NCI-H1048 (cell line): ENCODE measurements at regions not wholly inside any gene's neighbourhood (a gene's known extent, or its start where the extent isn't known, plus 50 kb on each side); places are given as distances from the start of the nearest gene placed in this dataset.
A peak's percentile ranks its signal among the peaks of the same experiment; 100 is the strongest.

Experiments used
- DNase-seq: peaks from one replicate; lab custom pipeline; 2025; lab: John Stamatoyannopoulos, UW

DNA sequence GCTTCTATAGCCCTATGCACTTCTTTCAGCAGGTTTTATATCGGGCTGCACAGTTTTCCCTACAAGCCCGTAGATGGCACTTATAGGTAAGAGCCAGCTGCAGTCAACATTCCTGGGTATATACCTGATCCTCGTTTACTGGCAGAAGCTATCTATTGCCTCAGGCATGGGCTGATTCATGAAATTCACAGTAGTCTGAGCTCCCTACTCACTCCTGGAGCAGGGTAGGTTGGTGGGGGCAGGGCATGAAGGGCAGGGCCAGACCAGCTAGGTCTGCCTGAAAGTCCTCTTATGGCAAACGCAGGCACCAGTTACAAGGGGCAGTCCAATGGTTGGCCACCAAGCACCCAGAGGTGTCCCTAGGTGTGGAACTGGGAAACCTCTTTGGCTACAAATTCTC is 345.8 kb downstream of the RPS29 start:
- no peak for DNase-seq

DNA sequence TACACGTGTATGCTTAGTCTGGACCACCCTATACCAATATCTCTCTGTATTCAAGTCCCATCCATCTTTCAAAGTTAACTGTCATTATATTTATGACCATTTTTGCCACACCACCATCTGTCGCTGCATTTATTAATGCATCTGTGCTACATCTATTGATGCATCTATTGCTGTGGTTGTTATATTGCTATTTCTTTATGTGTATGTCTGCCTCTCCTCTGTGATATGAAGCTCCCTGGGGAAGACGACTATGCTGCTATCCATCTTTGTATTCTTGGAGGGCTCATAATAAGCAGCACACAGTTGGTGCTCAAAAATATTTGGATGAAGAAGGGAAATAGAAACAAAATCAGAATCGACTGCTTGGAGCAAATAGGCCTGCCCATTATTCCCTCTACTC is 357.6 kb downstream of the RPS29 start:
- no peak for DNase-seq

DNA sequence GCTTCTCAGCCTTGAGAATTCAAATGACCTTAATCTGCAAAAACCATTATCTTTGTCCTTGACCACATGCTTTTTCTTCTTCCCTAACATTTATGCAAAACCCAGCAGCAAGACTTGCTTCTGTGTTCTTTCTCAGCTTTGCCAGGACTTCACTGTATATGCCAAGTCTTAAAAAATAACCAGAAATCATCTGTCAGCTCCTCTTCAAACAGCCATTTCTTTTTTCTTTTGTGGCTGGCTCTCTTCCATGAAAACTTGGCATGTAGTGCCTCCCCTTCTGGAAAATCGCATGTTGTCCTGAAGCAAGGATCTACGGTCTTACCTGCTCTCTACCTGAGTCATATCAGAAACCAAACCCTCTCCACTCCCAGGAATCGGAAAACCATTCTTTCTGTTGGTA is 364.9 kb downstream of the RPS29 start:
- no peak for DNase-seq

DNA sequence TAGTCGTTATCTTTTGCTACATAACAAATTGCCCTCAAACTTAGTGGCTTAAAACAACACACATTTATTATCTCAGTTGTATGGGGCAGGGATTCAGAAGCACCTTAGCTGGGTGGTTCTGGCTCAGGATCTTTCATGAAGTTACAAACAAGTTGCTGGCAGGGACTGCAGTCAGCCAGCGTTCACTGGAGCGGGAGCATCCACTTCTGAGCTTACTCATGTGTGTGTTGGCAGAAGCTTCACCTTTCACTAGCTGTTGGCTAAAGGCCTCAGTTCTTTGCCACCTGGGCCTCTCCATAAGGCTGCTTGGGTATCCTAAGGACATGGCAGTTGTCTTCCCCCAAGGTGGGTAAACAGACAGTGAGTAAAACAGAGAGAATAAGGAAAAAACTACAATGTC is 365.7 kb downstream of the RPS29 start:
- no peak for DNase-seq

DNA sequence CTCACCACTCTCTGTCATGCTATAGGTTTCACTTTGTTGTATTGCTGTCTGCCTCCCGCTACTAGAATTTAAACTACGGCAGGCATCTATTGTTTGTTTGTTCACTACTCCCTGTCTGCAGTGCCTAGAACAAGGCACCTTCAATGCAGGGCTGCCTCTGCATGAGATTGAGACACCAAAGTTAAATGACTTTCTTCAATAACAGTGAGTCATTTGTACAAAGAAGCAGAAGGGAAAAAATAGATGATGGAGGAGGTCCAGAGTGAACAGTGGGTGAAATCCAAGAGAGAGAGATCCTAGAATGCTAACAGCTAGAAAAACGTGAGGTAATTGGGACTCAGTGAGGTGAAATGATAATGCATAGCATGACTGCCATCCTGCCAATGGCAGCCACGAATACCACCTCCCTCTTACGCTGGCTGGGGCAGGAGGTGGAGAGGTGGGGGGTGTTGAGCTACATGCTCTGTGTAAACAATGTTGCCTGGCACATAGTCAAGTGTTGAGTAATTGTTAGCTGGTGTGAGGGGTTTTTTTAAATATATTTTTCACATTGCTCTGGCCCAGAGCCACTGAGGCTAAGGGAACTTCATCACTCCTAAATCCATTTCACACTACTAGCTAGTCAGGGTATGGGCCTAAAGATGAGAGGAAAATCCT is 367.6 kb downstream of the RPS29 start:
- DNase-seq = no peak

DNA sequence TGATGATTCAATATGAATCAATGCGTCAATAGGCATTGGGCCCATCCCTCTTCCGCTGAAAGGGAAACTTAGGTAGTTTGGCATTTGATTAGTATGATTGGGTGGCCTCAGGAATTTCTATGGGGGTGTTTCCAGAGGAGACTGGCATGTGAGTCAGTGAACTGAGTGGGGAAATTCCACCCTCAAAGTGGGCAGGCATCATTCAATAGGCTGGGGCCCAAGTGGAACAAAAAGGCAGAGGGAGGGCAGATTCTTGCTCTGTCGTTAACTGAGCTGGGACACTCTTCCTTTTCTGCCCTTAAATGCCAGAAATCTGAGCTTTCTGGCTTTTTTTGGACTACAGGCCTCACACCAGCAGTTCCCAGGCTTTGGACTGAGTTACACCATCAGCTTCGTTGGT is 373.5 kb downstream of the RPS29 start:
- DNase-seq = no peak

DNA sequence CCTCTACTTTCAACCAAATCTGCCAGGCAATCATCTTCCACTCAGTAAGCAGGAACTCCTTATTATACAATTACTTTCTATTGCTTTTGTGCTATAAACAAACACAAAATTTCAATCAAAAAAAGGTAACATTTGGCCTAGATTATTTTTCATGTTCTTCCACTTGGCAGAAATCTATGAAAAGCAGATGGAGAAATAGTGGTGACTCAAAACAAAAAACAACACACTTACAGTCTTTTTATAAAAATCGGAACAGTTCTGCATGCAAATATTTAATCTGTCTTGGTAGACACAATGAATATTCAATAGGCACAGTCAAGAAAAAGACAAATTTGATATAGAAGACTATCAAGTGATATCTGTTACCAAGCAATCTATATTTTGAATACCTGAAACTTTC is 376.8 kb downstream of the RPS29 start:
- no peak for DNase-seq

DNA sequence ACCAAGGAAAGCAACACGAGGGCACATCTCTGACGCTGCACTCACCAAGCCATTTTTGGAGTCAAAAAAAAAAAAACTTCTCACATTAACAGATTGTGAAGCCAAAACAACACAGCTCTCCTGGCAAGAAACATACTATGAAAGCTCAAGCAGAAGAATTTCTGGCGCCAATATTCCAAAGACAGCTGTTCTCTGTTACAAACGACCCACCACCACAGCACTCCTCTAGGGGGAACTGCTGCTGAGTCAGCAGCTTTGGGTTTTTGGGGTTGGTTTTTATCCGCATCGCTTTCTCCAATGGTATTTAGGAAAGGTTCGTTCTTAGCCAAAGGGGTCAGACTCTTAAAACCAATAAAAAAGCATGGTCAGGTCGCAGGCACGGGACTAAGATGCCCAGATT is 379.4 kb downstream of the RPS29 start:
- no peak for DNase-seq

DNA sequence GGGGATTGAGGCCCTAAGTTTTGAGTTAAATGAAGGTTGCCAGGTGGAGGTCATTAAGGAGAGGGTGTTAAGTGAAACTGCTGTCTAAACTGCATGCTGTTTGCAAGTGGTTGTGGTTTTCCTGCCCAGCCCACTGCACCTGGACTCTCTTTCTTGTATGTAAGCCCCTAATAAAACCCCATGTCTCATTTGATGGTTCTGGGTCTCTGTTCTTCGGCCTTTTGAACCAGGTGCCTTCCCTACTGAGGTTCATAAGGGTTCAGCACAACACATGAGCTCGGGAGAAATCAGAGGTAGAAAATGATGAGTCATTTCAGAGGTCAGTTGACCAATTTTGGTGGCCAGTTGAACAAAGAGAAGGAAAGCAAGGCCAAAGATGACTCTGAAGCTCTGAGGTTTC is 382.5 kb downstream of the RPS29 start:
- DNase-seq = no peak

DNA sequence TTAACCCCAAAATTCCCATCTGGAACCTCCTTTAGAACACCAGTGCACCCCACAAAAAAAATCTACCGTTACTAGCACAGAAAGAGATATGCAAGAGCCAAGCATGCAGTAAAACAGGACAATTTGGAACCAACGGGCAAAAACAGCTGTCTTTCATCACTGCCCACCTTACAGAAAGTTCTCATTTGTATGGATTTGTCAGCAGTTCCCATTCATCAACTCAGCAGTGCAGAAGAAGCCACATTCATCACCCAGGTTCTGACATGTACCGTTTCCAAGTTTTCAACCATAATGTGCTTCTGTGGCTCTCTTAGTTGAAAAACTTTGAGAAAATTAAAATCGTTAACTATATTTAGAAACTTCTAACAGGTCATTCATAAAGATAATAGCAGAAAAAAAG is 387.0 kb downstream of the RPS29 start:
- DNase-seq = no peak

DNA sequence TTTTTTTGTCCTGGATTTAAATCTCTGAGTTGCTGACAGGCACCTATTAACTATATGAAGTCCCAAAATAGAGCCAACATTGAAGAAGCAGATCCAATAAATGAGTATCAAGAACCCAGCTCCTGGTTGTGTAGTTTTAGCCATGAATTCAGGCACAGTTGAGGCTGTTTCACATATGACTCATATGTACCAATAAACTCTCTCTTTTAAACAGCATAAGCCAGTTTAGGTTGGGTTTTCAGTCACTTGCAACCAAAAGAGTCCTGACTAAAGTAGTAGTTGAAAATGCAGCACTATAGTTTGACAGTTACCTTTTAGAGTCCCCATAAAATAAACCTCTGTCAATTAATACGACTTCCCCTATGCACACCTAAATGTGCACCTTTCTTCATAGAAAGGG is 389.9 kb downstream of the RPS29 start:
- DNase-seq = no peak

DNA sequence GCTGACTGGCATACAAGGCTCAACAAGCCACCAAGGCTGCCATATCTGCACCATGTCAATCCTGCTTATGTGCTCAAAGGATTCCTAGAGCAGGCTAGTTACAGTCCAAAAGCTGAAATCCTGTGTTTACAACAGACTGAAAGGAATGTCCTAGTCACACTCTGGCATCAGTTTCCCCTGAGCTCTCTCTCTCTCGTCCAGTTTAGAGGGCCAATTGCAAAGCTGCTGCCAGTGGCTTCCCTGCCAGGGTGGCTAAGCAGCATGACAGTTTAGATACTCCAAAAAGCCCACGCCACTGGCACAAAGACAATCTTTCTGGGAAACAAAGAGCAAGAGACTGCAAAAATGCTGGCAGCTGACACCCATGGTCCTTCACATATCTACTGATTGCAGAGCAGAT is 392.1 kb downstream of the RPS29 start:
- DNase-seq = no peak

DNA sequence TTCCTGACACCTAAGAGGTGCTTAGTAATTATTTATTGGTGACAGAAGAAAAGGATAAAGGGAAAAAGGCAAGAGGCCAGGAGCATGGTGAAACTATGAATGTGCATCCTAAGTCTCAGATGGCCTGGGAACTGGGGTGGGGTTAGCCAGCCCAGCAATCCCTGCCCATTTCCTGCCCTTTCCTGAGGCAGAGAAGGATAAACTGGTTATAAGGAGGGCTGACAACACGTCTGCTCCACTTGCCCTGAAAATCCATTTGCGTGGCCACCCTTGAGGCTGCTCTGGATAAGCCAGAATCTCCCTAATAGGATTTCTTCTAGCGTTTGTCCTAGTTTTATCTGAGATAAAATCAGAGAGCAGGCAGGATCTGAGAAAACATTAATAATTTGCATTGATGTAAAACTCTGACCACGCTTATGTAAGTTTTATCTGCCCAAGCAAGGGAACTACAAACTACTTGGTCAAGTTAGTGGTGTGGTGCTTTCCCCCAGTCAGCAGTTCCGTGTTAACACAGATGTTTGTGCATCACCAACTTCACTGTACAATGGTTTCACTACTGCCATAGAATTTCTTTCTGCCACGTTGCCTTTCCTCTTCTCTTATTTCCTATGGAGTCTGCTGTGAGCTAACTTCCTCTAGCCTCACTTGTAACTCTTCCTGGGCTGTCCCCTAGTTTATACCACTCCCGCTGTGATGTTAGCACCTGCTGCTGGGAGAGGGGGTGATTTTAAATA is 392.7 kb downstream of the RPS29 start:
- DNase-seq = no peak

DNA sequence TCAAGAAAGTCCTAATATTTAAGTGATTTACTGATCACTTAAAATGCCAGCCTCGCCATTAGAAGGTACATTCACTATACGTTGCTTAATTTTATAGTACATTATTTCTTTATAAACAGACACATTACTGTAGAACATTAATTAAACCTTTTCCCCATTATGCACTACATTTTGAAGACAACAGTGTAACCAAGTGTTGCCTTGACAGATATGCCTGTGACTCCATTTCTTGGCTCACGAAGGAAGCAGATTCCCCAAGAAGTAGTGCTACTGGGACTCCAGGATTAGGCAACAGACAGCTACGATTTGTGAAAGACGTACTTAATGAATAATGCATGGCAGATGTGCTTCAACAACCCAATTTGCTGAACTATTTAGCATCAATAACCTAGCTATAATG is 394.8 kb downstream of the RPS29 start:
- no peak for DNase-seq

DNA sequence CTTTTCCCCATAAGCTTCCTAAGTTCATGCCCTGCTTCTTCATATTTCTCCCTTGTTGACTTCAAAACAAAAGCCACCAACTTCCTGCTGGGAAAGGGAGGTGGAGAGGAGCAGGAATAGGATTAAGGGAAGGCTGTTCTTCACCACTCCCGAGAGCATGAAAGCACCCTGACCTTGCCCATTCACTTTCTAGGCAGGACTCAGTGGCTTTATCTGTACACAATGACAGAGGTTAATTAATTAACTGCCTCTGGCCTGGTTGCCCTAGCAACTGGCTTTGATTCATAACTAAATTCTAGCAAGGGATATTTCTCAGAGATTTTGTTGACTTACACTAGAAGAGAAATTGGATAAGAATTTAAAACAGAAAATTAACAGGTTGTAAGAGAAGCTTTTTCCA is 396.8 kb downstream of the RPS29 start:
- DNase-seq = no peak

DNA sequence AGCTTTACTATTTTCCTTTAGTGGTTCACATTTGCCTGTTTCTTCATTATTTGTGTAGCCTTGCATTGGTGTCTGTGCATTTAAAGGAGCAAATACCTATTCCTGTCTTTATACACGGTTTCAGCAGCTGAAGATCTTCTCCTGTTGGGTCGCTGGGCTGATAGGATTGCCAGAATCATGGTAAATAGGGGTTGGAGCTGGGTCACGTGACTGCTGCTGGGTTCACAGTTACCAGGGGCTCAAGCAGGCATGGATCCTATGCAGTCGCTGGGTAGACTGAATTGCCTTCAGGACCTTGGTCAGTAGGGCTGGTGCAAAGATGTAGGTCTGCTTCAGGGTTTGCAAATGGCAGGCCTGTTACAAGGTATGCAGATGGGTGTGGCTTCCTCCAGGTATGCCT is 398.4 kb downstream of the RPS29 start:
- DNase-seq = no peak

DNA sequence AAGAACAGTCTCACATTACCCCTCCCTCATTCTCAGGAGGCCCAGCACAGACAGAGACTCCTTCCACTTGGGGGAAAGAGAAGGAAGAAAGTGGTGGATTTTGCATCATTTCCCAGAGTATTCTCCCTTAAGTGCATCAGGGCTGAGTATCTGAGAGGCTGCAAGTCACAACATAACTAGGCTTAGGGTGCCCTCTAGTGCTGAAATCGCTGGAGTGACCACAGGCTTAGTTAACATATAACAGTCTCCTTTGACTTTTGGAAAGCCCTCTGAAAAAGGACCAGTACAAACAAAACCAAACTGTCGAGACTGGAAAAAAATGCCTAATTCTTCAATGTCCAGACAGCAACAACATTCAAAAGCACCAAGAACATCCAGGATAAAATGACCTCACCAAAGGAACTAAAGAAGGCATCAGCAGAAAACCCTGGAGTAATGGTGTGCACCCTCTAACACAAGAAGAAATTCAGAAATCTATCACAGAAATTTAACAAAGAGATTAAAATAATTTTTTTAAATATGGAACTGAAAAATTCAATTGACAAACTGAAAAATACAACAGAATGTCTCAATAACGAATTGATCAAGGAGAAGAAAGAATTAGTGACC is 412.3 kb downstream of the RPS29 start:
- peak; percentile 44 for DNase-seq

DNA sequence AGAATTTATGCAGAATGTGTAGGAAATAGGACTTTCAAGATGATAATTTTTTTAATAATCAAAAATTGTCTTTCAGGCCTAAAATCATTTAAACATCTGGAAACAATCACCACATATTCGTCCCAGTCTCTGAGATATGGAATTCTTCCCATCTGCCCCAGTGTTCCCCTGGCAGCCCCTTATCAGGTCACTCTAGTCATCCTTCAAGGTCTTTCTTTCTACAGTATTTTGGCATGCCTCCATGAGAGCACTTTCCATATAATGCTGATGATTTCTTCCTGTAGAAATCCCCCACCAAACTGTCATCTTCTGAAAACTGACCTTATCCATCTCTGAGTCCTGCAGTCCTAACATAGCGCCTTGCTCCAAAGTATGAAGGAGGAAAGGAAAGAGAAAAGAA is 422.1 kb downstream of the RPS29 start:
- no peak for DNase-seq

DNA sequence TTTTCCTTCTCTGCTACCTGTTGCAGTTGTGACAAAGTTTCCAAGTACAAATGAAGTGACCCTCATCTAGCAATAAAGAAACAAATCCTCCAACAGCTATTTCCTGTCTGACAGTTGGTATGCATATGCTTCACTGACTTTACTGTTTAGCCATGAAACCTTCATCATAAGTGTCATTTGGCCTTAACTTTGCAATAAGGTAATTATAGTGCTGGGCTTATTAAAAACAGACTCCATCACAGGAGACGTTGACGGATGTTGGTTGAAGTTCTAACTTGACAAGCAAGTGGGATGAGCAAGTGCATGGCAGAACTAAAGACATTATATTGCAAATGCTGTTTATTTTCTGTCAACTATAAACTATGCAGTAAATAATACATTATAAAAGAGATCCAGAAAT is 425.2 kb downstream of the RPS29 start:
- no peak for DNase-seq

DNA sequence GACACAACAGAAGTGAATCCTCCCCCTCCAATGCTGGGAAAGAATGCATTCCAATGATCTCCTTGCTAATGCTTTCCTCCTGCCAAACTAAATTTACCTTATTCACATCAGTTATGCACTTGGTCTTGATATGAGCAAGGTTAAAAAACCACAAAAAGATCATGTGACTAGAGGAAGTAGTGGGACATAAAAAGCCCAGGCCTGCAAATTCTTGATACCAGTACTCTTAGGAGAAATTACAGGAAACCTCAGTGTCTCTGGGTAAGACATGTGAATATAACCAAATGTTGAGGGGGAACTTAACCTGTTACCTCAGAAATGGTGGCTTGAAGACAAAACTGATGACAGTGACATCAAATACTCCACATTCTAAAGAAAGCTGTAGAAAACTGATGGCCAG is 427.1 kb downstream of the RPS29 start:
- no peak for DNase-seq

DNA sequence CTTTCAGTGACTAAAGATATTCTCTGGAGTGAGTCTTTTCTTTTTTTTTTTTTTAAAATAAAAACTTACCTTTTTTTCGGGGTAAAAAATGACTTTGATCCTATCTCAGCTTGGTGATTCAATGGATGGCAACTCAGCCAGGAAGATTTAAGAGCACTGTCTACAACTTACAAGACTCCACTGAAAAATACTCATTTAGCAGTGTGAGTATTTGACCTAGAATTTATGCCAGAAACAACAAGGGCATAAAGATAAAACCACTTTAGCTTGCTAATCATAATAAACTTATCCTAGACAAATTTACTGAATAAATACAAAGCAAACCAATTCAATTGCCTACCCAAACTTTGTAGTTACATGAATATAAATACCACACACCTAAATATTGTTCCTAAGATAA is 446.6 kb downstream of the RPS29 start:
- DNase-seq = no peak

DNA sequence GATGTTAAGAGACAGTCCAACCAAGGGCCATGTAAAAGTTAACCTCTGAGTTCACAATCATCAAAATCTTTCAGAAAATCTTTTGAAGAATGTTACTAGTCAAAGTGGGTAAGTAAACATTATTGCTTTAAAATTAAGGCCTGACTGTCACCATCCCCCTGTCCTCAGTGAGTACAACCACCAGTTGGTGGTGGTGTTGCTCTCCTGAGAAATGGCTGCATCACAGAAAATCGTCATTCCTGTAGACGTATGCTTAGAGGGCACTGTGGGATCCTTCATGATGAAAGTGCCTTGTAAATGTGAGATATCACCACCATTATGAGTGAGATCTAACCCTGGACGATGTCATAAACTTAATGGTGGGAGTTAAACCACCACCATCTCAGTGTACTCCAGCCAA is 451.2 kb downstream of the RPS29 start:
- no peak for DNase-seq

DNA sequence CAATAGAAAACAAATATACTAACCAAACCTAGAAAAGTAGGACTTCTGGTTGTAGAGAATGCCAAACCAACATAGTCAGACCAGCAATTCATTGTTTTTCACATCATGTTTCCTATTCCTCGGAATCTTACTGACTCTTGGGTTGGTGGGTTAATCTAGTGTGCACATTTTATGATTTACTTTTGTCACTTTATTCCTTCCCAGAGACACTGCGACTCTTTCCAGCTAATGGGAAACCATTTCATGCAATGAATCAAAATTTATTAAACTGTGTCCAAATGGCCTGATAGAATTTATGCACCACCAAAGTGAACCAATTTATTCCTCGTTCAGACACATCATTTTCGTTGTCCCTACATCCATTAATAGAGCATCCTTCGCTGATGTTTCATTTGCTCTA is 464.9 kb downstream of the RPS29 start:
- DNase-seq = no peak
